Activated naive CD4-positive, alpha-beta T cell treated with Interleukin-2 at 50 U/mL for 16 hours (primary cell): ENCODE measurements at regions not wholly inside any gene's neighbourhood (a gene's known extent, or its start where the extent isn't known, plus 50 kb on each side); places are given as distances from the start of the nearest gene placed in this dataset.

Experiments used
- DNase-seq: peaks from one replicate; pipeline ENCODE4 v3.0.0-alpha.2; 2020

- DNase-seq, result no peak
Observed at GRCh38 chr2:129881786-129882396, 97.6 kb upstream of the RAB6C start.

- no peak for DNase-seq
Observed at GRCh38 chr2:129882476-129882875, 97.0 kb upstream of the RAB6C start.

- DNase-seq, result no peak
Observed at GRCh38 chr2:129883121-129883520, 96.3 kb upstream of the RAB6C start.

GRCh38 chr2:129884221-129884786, 95.2 kb upstream of the RAB6C start:
- DNase-seq, result no peak

GRCh38 chr2:129885735-129886134, 93.7 kb upstream of the RAB6C start:
- no peak for DNase-seq

GRCh38 chr2:129887688-129888266, 91.7 kb upstream of the RAB6C start:
- no peak for DNase-seq

GRCh38 chr2:129888461-129888860, 91.0 kb upstream of the RAB6C start:
- DNase-seq, result no peak

- no peak for DNase-seq
Observed at GRCh38 chr2:129888896-129889295, 90.6 kb upstream of the RAB6C start.

- DNase-seq, result no peak
Observed at GRCh38 chr2:129891341-129892320, 87.8 kb upstream of the RAB6C start.

- DNase-seq, result no peak
Observed at GRCh38 chr2:129892360-129892759, 87.1 kb upstream of the RAB6C start.

GRCh38 chr2:129892773-129893172, 86.7 kb upstream of the RAB6C start:
- DNase-seq, result no peak

GRCh38 chr2:129893244-129893643, 86.2 kb upstream of the RAB6C start:
- no peak for DNase-seq

GRCh38 chr2:129894616-129895015, 84.8 kb upstream of the RAB6C start:
- no peak for DNase-seq

GRCh38 chr2:129895061-129895460, 84.4 kb upstream of the RAB6C start:
- DNase-seq, result no peak

- no peak for DNase-seq
Observed at GRCh38 chr2:129895526-129896082, 83.9 kb upstream of the RAB6C start.

GRCh38 chr2:129896226-129897100, 83.0 kb upstream of the RAB6C start:
- no peak for DNase-seq

GRCh38 chr2:129901754-129902415, 77.6 kb upstream of the RAB6C start:
- no peak for DNase-seq

- no peak for DNase-seq
Observed at GRCh38 chr2:129902731-129903585, 76.5 kb upstream of the RAB6C start.

GRCh38 chr2:129903586-129904425, 75.7 kb upstream of the RAB6C start:
- no peak for DNase-seq
